NCI-H1436 (cell line): ENCODE measurements at regions not wholly inside any gene's neighbourhood (a gene's known extent, or its start where the extent isn't known, plus 50 kb on each side); places are given as distances from the start of the nearest gene placed in this dataset.
"Not testable (repeated sequence)": the region's sequence is repeated elsewhere in the genome, so short reads cannot be mapped to it uniquely, and the experiment has no call there.

ENCODE experiments used
- DNase-seq: peaks from one replicate; lab custom pipeline; 2025; lab: John Stamatoyannopoulos, UW

DNA sequence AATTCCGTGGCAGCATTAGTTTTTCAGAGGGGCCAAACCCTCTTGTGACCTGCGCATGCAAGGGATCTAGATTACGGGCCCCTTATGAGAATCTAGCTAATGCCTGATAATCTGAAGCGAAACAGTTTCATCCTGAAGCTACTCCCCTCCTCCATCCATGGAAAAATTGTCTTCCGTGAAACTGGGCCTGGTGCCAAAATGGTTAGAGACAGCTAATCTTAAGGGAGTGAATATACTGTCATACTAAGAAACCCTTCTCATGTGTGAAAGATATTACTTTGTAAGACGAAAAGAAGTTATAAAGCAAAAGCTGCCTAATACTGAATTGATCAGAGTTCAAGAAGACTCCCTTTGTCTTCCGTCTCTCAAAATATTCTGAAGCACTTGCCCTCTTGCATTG is 166.3 kb downstream of the DUSP10 start:
- DNase-seq = no peak

DNA sequence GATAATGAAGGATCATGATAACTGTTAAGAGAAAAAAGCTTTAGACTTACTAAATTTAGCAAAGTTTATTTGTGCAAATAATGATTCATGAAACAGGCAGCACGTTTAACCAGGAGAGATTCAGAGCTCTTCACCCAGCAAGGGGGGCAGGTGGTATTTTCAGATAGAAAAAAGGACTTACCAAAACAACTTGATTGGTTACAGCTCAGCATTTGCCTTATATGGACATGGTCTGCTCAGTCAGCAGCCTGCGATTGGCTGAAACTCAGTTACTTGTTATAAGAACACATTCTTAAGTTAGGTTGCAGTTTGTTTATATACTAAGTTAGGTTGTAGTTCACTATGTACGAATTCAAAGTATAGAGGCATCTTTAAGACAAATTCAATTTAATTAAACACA is 165.6 kb downstream of the DUSP10 start:
- no peak for DNase-seq

DNA sequence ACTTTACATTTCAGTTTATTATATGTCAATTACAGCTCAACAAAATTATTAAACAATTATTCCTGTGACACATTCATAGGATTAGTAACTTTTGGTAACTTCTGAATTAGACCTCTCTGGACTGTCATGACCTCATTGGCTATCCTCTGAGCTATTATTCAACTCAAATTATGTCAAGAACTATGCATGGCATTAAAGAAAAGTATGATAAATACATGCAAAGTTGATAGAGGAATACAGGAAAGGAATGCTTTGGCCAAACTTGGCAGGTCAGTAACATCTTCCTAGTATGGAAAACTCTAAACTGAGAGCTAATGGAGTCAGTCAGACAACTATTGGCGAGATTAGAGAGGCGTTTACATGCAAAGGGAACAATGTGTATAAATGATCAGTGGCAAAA is 158.4 kb downstream of the DUSP10 start:
- no peak for DNase-seq

DNA sequence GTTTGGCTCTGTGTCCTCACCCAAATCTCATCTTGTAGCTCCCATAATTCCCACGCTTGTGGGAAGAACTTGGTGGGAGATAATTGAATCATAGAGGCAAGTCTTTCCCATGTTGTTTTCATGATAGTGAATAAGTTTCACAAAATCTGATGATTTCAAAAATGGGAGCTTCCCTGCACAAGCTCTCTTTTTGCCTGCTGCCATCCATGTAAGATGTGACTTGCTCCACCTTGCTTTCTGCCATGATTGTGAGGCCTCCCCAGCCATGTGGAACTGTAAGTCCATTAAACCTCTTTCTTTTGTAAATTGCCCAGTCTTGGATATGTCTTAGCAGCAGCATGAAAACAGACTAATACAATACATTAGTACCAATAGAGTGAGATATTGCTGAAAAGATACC is 154.9 kb downstream of the DUSP10 start:
- DNase-seq = not testable (repeated sequence)

DNA sequence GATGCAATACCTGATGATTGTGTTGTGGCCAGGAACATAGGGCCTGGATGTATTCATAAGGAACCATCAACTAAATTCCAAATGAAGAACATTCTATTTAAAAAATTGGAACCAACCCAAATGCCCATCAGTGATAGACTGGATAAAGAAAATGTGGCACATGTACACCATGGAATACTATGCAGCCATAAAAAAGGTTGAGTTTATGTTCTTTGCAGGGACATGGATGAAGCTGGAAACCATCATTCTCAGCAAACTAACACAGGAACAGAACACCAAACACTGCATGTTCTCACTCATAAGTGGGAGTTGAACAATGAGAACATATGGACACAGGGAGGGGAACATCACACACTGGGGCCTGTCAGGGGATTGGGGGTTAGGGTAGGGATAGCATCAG is 150.6 kb downstream of the DUSP10 start:
- not testable (repeated sequence) for DNase-seq

DNA sequence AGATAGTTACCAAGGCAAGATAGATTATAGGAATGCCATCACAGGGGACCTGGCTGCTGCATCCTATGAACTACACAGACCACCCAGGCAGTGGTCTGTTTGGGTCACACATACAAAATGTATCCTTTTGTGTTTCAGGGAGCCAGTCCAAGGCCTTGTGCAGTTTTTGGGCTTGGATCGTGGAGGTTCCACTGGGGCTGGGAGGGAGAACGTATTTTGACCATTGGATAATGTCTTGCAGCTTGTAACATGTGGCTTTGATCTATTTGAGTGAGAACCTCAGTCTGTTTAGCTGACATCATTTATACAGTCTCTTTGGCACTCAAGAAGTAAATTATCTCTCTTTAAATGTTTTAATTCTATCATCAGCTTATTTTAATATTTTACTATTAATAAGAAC is 147.3 kb downstream of the DUSP10 start:
- DNase-seq = no peak

DNA sequence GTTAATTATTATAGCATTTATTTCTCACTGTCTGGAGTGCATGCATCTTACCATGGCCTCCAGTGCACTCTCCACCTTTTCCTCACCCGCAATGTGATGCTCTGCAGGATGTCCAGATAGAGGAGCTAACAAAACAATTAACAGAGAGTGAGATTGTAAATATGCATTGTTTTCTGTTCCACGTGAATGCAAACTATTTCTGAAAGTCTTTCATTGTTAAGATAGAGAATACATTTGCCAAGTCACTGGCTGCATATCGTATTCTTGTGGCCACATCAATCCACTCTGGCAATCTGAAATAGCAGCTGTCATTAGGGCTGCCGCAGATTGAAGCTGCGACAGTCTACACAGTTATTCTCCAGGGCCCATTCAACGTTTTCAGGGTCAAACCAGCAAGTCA is 143.8 kb downstream of the DUSP10 start:
- DNase-seq = no peak

DNA sequence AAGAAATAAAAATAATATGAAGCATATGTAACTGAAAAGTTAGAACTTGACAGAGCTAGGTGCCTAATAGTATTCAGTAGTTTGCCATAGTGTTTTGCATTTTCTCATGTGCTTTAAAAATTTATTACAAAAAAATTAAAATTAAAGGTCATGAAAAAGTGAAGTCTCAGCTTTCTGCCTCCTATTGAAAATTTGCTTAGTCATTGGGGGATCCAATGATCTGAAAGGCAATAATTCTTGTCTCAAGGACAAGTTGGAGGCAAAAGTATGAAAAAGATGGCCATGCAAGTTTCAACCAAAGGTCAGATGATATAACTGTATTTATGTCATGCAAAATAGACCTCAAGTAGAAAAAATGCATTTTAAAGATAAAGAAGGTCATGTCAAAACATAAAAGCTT is 140.7 kb downstream of the DUSP10 start:
- no peak for DNase-seq

DNA sequence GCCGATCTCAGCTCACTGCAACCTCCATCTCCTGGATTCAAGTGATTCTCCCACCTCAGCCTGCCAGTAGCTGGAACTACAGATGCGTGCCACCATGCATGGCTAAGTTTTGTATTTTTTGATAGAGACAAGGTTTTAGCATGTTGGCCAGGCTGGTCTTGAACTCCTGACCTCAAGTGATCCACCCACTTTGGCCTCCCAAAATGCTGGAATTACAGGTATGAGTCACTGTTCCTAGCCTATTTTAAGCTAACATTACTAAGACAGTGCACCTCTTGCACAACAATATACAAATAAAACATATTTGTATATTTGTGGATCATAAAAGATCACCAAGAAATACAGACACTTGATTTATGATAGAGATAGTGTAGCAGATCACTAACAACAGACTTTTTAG is 139.1 kb downstream of the DUSP10 start:
- no peak for DNase-seq

DNA sequence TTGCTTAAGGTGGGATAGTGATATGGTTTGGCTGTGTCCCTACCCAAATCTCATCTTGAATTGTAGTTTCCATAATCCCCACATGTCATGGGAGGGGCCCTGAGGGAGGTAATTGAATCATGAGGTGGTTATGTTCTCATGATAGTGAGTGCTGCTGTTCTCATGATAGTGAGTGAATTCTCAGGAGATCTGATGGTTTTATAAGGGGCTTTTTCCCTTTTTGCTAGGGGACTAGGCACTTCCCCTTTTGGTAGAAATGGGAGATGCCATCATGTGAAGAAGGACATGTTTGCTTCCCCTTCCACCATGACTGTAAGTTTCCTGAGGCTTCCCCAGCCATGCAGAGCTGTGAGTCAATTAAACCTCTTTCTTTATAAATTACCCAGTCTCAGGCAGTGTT is 137.5 kb downstream of the DUSP10 start:
- DNase-seq = not testable (repeated sequence)

DNA sequence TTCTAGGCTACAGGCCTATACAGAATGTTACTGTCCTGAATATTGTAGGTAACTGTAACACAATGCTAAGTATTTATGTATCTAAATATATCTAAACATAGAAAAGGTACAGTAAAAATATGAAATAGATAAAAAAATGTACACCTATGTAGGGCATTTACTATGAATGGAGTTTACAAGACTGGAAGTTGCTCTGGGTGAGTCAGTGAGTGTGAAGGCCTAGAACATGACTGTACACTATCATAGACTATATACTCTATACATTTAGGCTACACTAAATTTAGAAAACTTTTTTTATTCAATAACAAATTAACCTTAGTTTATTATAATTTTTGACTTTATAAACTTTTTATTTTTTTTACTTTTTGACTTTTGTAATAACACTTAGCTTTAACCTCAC is 136.9 kb downstream of the DUSP10 start:
- DNase-seq = no peak

DNA sequence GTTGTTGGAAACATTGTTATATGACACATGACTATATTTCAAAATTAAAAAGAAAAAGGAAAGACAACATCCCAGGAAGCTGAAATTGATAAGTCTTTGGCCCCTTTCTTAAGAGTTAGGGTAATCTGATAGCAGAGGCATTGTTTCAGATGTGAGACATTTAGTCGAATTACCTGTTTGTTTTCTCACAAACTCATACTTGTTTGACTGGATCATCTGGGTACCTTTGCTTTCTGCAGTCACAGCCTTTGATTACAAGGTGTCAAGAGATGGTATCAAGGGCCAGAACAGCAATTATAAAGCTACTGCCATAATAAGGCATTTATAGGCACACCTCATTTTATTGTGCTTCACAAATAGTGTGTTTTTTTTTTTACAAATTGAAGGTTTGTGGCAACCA is 136.3 kb downstream of the DUSP10 start:
- no peak for DNase-seq

DNA sequence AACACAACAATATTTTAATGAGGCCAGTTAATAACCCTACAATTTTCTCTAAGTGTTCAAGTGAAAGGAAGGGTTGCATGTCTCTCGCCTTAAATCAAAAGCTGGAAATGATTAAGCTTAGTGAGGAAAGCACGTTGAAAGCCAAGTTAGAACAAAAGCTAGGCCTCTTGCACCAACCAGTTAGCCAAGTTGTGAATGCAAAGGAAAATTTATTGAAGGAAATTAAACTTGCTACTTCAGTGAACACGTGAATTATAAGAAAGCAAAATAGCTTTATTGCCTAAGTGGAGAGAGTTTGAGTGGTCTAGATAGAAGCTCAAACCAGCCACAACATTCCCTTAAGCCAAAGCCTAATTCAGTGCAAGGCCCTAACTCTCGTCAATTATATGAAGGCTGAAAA is 135.6 kb downstream of the DUSP10 start:
- no peak for DNase-seq

DNA sequence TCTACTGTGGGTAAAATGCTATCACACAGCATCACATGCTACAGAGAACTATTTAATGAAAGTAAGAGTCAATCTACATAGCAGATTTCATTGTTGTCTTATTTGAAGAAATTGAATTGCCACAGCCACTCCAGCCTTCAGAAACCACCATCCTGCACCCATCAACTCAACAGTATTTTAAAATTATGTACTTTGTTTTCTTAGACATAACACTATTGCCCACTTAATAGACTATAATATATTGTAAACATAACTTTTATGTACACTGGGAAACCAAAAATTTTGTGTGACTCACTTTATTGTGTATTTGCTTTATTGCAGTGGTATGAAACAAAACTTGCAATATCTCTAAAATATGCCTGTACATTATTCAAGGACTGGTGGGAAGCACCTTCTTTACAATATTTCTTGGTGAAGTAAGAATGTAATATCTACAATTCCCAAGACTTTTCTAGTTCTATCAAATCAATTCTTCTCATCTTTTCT is 133.0 kb downstream of the DUSP10 start:
- no peak for DNase-seq

DNA sequence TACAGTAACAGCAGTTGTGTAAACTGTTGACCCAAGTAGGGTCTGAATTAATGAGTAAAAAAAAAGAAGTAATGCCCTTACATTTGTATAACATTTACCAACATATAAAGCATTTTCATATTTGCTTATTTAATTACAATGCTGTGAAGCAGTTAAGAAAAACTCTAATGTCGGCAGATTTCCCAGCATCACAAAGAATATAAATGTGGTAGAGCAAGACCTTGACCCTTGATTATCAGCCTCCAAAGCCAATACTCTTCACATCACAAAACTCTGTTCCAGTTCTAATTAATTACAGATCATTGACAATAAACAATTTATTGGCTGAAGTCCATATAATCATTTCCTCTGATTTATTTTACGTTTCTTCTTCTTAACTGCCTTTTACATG is 130.2 kb downstream of the DUSP10 start:
- DNase-seq = no peak

DNA sequence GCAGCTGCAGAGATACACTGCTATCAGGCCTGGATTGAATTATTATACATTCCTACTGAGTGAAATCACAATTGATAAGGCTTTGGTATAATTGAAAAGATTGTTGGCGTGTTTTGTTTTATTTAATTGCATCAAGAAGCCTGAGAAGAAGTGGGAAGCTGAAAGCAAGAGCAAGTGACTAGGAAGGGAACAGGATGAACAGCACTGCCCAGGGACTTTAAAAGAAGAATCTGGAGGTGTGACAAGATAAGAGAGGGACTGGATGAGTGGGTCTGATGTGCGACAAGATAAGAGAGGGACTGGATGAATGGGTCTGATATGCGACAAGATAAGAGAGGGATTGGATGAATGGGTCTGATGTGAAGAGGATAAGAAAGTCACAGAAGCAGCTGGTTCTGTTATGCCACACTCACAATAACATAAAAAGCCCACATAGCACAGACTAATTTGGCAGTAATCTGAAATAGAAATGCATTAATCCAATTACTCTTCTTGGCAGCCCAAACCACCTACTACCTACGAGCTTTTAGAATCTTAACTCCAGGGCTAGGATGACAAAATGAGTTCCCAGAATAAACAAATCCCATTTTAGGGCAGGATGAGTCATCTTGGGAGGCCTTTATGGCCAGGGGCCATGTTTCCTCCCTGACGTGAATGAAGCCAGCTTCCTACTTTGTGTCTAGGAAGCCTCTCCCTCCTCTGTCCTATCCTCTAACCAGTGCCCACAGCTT is 129.7 kb downstream of the DUSP10 start:
- no peak for DNase-seq

DNA sequence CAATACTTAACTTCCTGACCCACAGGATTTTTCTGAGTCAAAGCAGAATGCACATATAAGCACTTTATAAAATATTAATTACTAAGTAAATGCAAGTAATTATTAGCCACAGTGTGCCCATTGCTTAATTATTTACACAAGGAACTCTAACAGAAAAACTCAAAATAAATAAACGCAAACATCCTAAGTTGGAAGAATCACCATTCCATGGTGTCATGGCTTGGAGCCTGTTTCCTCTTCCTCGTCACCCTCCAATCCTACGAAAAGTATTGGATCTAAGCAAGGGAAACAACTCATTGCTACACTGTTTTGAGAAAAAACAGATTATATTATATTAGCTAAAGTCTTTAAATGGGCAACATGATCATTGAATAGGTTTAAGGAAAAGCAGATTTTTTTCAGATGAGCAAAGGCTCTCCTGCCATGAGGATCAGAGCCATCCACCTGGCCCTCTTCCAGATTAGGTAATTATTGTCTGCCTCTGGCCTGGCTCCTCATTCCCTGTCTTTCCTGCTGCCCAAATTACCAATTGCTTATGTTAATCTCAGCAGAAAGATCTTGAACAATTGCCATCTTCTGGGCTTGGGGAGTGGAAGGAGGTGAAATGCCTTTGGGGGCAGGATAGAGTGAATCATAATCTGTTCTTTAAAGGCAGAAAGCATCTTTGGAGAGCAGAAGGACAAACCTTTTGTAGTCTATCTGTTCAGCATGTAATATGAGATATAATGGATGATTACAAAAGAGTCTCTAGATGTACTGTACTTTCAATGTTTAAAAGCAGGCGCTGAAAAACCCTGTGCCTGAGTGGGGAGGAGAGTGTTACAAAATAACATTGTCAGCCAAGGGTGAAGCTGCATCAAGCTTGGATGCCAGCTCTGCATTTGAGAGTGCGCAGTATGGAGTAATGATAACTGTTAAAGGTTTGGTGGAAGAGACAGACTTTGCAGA is 121.2 kb downstream of the DUSP10 start:
- no peak for DNase-seq

DNA sequence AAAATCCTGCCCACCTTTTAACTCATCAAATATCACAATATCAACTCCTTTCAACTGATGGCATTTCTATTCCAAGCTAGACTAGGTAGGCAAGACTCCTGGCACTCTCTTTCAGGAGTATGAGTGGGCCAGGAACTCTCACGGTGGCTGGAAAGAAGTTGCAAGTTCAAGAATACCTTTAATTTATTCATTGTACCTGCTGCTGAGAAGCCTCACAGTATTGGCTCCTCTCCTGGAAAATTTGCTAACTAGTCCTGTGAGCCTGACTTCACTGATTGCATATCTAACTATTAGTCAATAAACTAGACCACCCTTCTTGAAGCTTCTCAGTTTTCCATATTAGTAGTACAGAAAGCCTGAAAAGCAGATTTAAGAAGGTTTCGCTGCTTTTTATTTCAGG is 120.2 kb downstream of the DUSP10 start:
- no peak for DNase-seq

DNA sequence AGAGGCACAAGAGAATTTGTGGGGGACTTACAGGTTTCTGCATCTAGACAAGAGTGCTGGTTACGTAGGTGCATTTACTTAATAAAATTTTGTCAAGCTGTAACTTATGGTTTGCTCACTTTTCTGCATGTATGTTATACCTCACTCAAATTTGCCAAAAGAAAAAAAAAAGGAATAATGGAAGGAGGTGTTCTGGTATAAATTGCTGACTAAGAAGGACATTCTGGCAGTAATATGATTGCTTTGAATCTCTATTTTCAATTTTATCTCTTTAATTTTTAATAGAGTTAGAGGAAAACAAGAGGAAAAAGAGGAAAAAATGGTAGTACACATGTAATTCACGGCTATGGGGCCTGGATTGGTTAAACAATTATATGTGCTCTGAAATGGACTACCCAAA is 119.5 kb downstream of the DUSP10 start:
- no peak for DNase-seq

DNA sequence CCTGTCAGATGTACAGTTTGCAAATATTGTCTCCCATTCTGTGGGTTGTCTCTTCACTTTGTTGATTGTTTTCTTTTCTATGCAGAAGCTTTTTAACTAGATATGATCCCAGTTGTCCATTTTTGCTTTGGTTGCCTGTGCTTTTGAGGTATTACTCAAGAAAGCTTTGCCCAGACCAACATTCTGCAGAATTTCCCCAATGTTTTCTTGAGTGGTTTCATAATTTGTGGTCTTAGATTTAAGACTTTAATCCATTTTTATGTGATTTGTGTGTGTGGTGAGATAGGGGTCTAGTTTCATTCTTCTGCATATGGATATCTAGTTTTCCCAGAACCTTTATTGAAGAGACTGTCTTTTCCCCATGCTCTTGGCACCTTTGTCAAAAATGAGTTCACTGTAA is 116.9 kb downstream of the DUSP10 start:
- DNase-seq = no peak

DNA sequence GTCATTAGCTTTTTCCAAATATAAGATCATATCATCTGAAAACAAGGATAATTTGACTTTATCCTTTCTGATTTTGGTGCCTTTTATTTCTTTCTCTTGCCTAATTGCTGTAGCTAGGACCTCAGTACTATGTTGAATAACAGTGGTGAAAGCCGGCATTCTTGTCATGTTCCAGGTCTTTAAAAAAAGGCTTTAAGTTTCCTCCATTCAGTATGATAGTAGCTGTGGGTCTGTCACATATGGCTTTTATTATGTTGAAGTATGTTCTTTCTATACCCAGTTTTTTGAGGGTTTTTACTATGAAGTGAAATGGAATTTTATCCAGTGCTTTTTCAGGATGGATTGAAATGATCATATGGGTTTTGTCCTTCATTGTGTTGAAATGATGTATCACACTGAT is 115.8 kb downstream of the DUSP10 start:
- DNase-seq = no peak

DNA sequence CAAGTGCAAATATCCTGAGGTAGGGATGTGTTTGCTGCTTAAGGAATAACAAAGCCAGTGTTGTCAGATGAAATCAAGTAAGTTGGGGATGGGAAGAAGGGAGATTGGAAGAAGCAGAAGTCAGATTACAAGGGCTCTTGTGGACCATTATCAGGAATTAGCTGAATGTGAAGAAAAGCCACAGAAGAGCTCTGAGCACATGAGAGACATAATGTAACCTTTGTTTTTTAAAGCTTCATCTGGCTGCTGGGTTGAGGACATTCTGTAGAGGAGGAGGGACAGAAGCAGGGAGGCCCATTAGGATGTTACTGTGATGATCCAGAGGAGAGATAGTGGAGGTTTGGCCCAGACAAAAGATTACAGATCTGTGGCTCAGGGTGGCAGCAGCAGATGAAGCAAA is 111.7 kb downstream of the DUSP10 start:
- DNase-seq = no peak

DNA sequence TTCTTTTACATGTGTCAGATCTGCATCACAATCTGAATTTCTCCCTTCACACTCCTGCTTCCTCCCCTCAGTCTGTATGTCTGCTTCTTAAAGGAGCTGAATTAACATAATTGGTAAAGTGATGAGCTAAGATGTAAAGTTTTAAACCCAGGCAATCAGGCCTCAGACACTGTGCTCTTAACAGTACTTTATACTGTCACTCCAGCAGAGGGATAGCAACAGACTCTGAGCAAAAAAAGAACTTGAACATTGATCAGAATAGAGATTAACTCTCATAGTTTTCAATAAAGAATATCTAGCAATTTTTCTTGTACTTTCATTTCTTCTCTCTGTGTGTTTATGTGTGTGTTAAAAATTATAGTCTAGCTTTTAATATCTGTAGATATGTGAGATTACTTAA is 110.3 kb downstream of the DUSP10 start:
- DNase-seq = no peak
